ENCODE measurements at regions not wholly inside any gene's neighbourhood (a gene's known extent, or its start where the extent isn't known, plus 50 kb on each side); places are given as distances from the start of the nearest gene placed in this dataset.

DNA sequence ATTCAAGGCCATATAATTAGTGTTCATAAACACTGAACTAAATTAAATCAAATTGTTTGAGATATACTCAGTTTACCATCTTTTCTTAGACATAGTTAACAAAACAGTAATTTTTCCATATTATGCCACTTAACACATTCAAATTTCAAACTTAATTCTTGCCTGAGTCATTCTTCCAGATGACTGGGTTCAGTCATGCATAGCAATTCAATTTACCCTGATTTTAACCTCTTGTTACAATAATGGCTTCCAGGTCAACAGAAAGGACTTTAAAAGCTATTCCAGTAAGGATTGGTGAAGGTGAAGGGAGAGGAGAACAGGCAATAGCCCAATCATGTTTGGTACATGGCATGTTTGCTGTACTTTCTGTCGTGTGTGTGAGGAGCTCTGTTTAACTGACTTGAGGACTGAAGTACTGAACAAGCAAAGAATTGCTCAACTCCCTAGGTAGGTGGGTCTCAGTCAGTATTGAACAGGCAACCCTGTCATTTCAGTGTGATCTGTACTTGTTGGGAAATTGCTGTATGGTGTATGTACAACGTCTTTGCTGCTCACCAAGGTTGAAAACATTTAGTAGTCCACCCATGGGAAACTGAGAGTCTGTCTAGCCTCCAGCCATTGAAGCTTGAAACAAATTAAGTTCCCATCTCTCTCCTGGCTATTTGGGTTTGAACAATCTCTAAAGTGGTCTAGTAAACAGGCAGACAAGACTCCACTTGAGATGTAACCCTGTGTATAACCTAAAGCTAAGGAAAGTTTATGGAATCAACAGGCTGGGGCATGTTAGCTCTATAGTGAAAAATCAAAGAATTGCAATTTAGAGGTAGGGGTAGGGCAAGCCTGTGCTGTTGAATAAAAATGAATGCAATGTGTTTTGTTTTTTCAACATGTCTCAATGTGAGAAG lies 327.2 kb downstream of the BTG1 start:
- DNase-seq, result peak; percentile 7
- TF ChIP-seq, protein P1, sequence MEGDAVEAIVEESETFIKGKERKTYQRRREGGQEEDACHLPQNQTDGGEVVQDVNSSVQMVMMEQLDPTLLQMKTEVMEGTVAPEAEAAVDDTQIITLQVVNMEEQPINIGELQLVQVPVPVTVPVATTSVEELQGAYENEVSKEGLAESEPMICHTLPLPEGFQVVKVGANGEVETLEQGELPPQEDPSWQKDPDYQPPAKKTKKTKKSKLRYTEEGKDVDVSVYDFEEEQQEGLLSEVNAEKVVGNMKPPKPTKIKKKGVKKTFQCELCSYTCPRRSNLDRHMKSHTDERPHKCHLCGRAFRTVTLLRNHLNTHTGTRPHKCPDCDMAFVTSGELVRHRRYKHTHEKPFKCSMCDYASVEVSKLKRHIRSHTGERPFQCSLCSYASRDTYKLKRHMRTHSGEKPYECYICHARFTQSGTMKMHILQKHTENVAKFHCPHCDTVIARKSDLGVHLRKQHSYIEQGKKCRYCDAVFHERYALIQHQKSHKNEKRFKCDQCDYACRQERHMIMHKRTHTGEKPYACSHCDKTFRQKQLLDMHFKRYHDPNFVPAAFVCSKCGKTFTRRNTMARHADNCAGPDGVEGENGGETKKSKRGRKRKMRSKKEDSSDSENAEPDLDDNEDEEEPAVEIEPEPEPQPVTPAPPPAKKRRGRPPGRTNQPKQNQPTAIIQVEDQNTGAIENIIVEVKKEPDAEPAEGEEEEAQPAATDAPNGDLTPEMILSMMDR (IDR thresholded peaks at IDR 0.05; ENCODE audit: low read depth, low read length), result no peak
- H3K27me3 ChIP-seq, result no peaks in the 10 kb centered on the region
- H3K4me3 ChIP-seq (ENCODE audit: low read depth, low read length), result no peak overlapping the region
- peaks cover 17% of the 10 kb centered on the region for H3K4me1 ChIP-seq
- no peaks in the 10 kb centered on the region for H3K9me3 ChIP-seq
- H3K36me3 ChIP-seq, result no peaks in the 10 kb centered on the region

DNA sequence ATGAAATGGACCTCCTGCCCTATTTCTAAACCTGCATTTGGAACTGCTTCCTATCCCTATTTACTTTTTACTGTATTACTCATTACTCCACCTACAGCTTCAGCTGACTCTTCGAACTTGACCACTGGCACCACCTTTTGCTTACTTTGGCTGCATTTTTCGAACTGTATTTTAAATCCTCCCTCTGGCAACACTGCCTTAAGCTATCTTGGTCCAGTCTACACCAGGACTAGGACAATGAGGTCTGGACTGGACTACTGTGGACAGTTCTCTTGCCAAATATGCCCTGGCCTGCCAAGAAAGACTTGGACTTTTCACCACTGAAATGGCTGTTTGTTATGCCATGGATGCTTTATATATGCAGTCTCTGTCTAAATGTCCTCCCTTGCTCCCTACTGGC lies 328.1 kb downstream of the BTG1 start:
- no peak overlapping the region for H3K4me3 ChIP-seq (ENCODE audit: low read depth, low read length)
- H3K9me3 ChIP-seq, result no peaks in the 10 kb centered on the region
- no peaks in the 10 kb centered on the region for H3K36me3 ChIP-seq
- no peaks in the 10 kb centered on the region for H3K27me3 ChIP-seq
- TF ChIP-seq, protein P1 (IDR thresholded peaks at IDR 0.05; ENCODE audit: low read depth, low read length), result no peak
- DNase-seq, result no peak
- peaks cover 17% of the 10 kb centered on the region for H3K4me1 ChIP-seq

DNA sequence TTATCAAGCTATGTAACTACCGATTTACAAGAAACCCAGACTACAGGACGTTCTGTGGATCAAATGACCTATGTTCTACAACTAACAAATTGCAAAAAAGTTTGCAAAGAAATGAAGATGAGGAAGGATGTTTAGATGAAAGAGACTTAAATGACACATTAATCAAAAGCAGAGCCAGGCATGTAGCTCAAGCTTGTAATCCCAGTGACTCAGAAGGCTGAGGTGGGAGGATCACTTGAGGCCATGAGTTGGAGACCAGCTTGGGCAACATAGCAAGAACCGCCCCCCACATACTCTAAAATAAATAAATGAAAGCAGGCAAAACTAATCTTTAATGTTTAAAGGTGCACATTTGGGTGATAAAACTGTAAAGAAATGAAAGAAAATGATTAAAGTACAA lies 331.9 kb downstream of the BTG1 start:
- Histone ChIP-seq H3K9me3 (no peaks in the 10 kb centered on the region), H3K4me3 (ENCODE audit: low read depth, low read length) (no peak overlapping the region), H3K36me3 (no peaks in the 10 kb centered on the region), H3K27me3 (no peaks in the 10 kb centered on the region), H3K4me1 (peaks cover 14% of the 10 kb centered on the region)
- no peak for DNase-seq
- TF ChIP-seq, protein P1 (IDR thresholded peaks at IDR 0.05; ENCODE audit: low read depth, low read length), result no peak

DNA sequence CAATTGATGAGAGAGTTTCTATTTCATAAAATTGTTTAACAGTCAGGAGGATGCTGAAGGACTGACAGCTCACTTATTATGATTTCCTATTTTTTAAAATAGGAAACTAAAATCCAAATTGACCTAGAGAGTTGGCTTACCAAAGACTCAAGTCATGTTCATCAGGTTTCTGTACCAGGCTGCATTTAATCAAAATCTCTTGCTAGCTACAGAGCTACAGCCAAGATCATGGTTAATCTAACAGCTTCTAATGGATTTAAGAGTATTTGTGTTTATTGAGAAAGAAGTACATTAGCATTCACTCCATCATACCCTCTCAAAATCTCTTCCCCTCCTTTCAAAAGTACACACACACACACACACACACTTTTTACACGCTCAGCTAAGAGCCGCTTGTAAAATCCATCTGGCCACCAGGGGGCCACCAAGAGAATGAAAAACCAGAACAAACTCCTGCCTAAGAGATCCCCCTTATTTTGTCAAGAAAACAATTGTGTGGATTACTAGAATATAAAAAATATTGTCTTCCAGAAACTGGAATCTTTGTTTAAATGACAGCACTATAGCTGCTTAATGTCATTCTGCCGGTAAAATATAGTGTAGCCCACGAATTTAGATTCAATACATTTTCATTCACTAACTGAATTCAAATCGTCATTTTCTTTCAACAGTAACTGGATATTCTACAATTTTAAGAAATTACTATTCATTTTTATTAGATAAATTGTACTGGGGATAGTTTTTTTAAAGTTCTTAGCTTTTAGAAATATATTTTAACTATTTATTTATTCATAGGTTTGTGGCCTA lies 334.0 kb downstream of the BTG1 start:
- DNase-seq, result peak; percentile 70
- Histone ChIP-seq H3K27me3 (no peaks in the 10 kb centered on the region), H3K36me3 (no peaks in the 10 kb centered on the region), H3K4me3 (ENCODE audit: low read depth, low read length) (no peak overlapping the region), H3K4me1 (no peaks in the 10 kb centered on the region), H3K9me3 (no peaks in the 10 kb centered on the region)
- TF ChIP-seq, protein P1 (IDR thresholded peaks at IDR 0.05; ENCODE audit: low read depth, low read length), result peak; percentile 95

DNA sequence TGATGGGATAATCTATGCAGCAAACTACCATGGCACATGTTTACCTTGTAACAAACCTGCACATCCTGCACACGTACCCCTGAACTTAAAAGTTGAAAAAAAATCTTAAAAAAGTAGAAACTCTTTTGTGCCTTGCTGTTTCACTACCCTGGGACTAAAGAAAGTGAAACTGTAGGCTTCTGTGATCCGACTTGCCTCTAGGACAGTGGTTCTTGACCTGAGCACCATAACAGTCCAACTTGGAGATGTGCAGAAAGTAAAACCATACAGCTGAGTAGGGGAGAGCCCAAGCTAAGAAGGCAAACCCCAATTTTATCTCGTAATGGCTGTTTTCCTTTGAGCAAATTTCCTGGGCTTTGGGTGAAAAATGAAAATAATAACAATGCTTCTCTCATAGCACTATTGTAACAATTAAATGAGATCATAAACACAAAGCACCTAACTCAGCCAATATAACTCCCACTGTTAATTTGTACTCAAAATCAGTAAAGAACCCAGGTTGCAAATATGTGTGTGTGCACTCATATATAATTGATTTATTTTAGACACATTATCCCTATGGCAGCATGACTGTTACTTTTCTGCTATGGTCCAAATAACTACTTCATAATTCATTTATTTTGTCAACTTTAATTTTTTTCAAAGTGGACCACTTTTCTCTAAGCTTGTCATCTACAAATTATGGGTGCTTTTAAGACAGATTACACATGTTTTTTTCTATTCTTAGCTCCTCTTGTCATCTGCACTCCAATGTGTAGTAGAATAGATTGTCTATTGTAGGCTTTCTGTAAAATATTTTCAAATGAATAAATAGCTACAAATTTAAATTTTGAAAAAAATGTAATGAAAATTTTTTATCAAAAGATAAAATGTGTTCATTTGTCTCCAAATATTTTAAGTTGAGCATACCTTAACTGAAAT lies 334.9 kb downstream of the BTG1 start:
- TF ChIP-seq, protein P1 (IDR thresholded peaks at IDR 0.05; ENCODE audit: low read depth, low read length), result no peak
- DNase-seq, result no peak
- H3K27me3 ChIP-seq, result no peaks in the 10 kb centered on the region
- H3K4me1 ChIP-seq, result no peaks in the 10 kb centered on the region
- no peaks in the 10 kb centered on the region for H3K9me3 ChIP-seq
- H3K4me3 ChIP-seq (ENCODE audit: low read depth, low read length), result no peak overlapping the region
- H3K36me3 ChIP-seq, result no peaks in the 10 kb centered on the region

Measured in BE2C (cell line).